MCF 10A (cell line): ENCODE measurements at regions not wholly inside any gene's neighbourhood (a gene's known extent, or its start where the extent isn't known, plus 50 kb on each side); places are given as distances from the start of the nearest gene placed in this dataset.

Source experiments
- BruUV-seq: library from RNA; stranded (reverse); fragments of 400-500 nt; replicated peaks from 2 replicates; lab custom pipeline; 2021; lab: Mats Ljungman, UMichigan
- CTCF ChIA-PET: fragments of 300-600 bp; sonication (Branson Sonifier 250); formaldehyde crosslinking; extraction: SDS; loops from one replicate; lab custom pipeline; 2021; ENCODE audit warnings: antibody characterized with exemption, inconsistent platforms; lab: Yijun Ruan, JAX
- POLR2A ChIA-PET: fragments of 300-600, 350-650 bp; sonication (Branson Sonifier 250); formaldehyde crosslinking; extraction: SDS; loops from one replicate; lab custom pipeline; 2020; ENCODE audit warnings: antibody characterized with exemption, inconsistent platforms; lab: Yijun Ruan, JAX
- DNase-seq: peaks from one replicate; pipeline ENCODE4 v3.0.0-alpha.2; 2018; ENCODE audit not compliant: unreplicated experiment
- H3K27ac Mint-ChIP-seq: one replicate; pipeline ENCODE4 v1.8.0; 2022; ENCODE audit warnings: mild to moderate bottlenecking, low read depth, mixed read lengths; ENCODE audit not compliant: unreplicated experiment
- H3K27me3 Mint-ChIP-seq: one replicate; pipeline ENCODE4 v1.8.0; 2022; ENCODE audit warnings: mixed read lengths; ENCODE audit not compliant: insufficient read depth, unreplicated experiment
- H3K36me3 Mint-ChIP-seq: one replicate; pipeline ENCODE4 v1.8.0; 2022; ENCODE audit warnings: mild to moderate bottlenecking, moderate library complexity, mixed read lengths; ENCODE audit not compliant: insufficient read depth, unreplicated experiment
- H3K4me1 Mint-ChIP-seq: one replicate; pipeline ENCODE4 v1.8.0; 2022; ENCODE audit warnings: mixed read lengths; ENCODE audit not compliant: insufficient read depth, unreplicated experiment
- H3K4me3 Mint-ChIP-seq: one replicate; pipeline ENCODE4 v1.8.0; 2022; ENCODE audit warnings: mild to moderate bottlenecking, moderate library complexity, mixed read lengths; ENCODE audit not compliant: unreplicated experiment
- H3K9me3 Mint-ChIP-seq: one replicate; pipeline ENCODE4 v1.8.0; 2022; ENCODE audit warnings: mixed read lengths; ENCODE audit not compliant: unreplicated experiment
- CTCF ChIP-seq: fragments of 200-600 bp; IDR thresholded peaks from one replicate; pipeline ENCODE4 v1.8.0; 2022; ENCODE audit warnings: antibody characterized with exemption, mild to moderate bottlenecking; ENCODE audit not compliant: unreplicated experiment
- intact Hi-C: fragments of 100-400 bp; cut with micrococcal nuclease; formaldehyde crosslinking; loops from 2 replicates; pipeline ENCODE4 v1.14.1; 2022

GRCh38 chr10:128566361-128566968 is 440.2 kb upstream of the MKI67 start:
- no peak overlapping the region for H3K4me3 Mint-ChIP-seq
- no peaks in the 10 kb centered on the region for H3K4me1 Mint-ChIP-seq
- H3K27ac Mint-ChIP-seq = no peak overlapping the region
- peaks cover 9% of the 10 kb centered on the region for H3K9me3 Mint-ChIP-seq
- no peaks in the 10 kb centered on the region for H3K27me3 Mint-ChIP-seq
- H3K36me3 Mint-ChIP-seq = no peaks in the 10 kb centered on the region
- TF ChIP-seq CTCF = no peak
- DNase-seq = no peak
- no TSS peak for BruUV-seq
- ChIA-PET POLR2A (no interaction called here), CTCF (no interaction called here)
- intact Hi-C loops = no loop called here

GRCh38 chr10:128567551-128567950 is 441.3 kb upstream of the MKI67 start:
- no TSS peak for BruUV-seq
- no peaks in the 10 kb centered on the region for H3K27me3 Mint-ChIP-seq
- no peaks in the 10 kb centered on the region for H3K9me3 Mint-ChIP-seq
- CTCF ChIA-PET = no interaction called here
- POLR2A ChIA-PET = no interaction called here
- H3K4me3 Mint-ChIP-seq = no peak overlapping the region
- no peak overlapping the region for H3K27ac Mint-ChIP-seq
- intact Hi-C loops = no loop called here
- no peaks in the 10 kb centered on the region for H3K4me1 Mint-ChIP-seq
- no peak for TF ChIP-seq CTCF
- no peak for DNase-seq
- no peaks in the 10 kb centered on the region for H3K36me3 Mint-ChIP-seq

GRCh38 chr10:128568041-128568440 is 441.8 kb upstream of the MKI67 start:
- ChIA-PET POLR2A (no interaction called here), CTCF (no interaction called here)
- Mint-ChIP-seq H3K27ac (no peak overlapping the region), H3K4me3 (no peak overlapping the region), H3K27me3 (no peaks in the 10 kb centered on the region), H3K36me3 (no peaks in the 10 kb centered on the region), H3K9me3 (no peaks in the 10 kb centered on the region), H3K4me1 (no peaks in the 10 kb centered on the region)
- TF ChIP-seq CTCF = no peak
- intact Hi-C loops = no loop called here
- DNase-seq = no peak
- no TSS peak for BruUV-seq

- TF ChIP-seq CTCF = no peak
- no peaks in the 10 kb centered on the region for H3K9me3 Mint-ChIP-seq
Measured at GRCh38 chr10:128568491-128568890, 442.3 kb upstream of the MKI67 start.

More at GRCh38 chr10:128568491-128568890, 442.3 kb upstream of the MKI67 start:
- Mint-ChIP-seq H3K36me3 (no peaks in the 10 kb centered on the region), H3K4me3 (no peak overlapping the region), H3K4me1 (no peaks in the 10 kb centered on the region), H3K27me3 (no peaks in the 10 kb centered on the region), H3K27ac (no peak overlapping the region)
- no TSS peak for BruUV-seq
- POLR2A ChIA-PET = interaction anchor here (0.8 kb wide), 1 partner anchor 176 kb away, joined by 3 read pairs; no protein-coding TSS in a partner anchor
- intact Hi-C loops = no loop called here
- CTCF ChIA-PET = no interaction called here
- DNase-seq = no peak
